Testis (tissue), 2 donors: ENCODE measurements at regions not wholly inside any gene's neighbourhood (a gene's known extent, or its start where the extent isn't known, plus 50 kb on each side); places are given as distances from the start of the nearest gene placed in this dataset.

ENCODE experiments used
- POLR2A ChIP-seq: fragments of 450-650 bp; IDR thresholded peaks from one replicate; pipeline ENCODE4 v1.6.1; 2017; ENCODE audit warnings: antibody characterized with exemption, mild to moderate bottlenecking, moderate library complexity
- TF ChIP-seq, protein P1 (sequence below), 3 experiments: fragments of 450-650 bp in 2 of 3; fragments of 200-600 bp in 1 of 3; sonication (generic) in 1 of 3; IDR thresholded peaks; one replicate each; pipeline ENCODE4 v1.5.1; 2016 to 2019; ENCODE audit warnings: antibody characterized with exemption in 3 of 3, mild to moderate bottlenecking in 2 of 3, moderate library complexity in 1 of 3

GRCh38 chr2:101583861-101584260, 108.9 kb upstream of the RFX8 start:
- TF ChIP-seq, protein P1, sequence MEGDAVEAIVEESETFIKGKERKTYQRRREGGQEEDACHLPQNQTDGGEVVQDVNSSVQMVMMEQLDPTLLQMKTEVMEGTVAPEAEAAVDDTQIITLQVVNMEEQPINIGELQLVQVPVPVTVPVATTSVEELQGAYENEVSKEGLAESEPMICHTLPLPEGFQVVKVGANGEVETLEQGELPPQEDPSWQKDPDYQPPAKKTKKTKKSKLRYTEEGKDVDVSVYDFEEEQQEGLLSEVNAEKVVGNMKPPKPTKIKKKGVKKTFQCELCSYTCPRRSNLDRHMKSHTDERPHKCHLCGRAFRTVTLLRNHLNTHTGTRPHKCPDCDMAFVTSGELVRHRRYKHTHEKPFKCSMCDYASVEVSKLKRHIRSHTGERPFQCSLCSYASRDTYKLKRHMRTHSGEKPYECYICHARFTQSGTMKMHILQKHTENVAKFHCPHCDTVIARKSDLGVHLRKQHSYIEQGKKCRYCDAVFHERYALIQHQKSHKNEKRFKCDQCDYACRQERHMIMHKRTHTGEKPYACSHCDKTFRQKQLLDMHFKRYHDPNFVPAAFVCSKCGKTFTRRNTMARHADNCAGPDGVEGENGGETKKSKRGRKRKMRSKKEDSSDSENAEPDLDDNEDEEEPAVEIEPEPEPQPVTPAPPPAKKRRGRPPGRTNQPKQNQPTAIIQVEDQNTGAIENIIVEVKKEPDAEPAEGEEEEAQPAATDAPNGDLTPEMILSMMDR (IDR thresholded peaks at IDR 0.05): no peak
- no peak for TF ChIP-seq POLR2A
